Suprapubic skin (tissue), 4 donors: ENCODE measurements at regions not wholly inside any gene's neighbourhood (a gene's known extent, or its start where the extent isn't known, plus 50 kb on each side); places are given as distances from the start of the nearest gene placed in this dataset.

Source experiments
- DNase-seq, 2 donors: peaks; one replicate each; pipeline ENCODE4 v3.0.0-alpha.2; 2019; ENCODE audit warnings: low spot score in 2 of 2
- H3K27ac ChIP-seq: fragments of 200-600 bp; sonication (generic); one replicate; pipeline ENCODE4 v1.5.1; 2019
- H3K27me3 ChIP-seq: fragments of 200-600 bp; sonication (generic); one replicate; pipeline ENCODE4 v1.5.1; 2019
- H3K36me3 ChIP-seq: fragments of 200-600 bp; sonication (generic); one replicate; pipeline ENCODE4 v1.5.1; 2019
- H3K4me1 ChIP-seq: fragments of 200-600 bp; sonication (generic); one replicate; pipeline ENCODE4 v1.5.1; 2019
- H3K4me3 ChIP-seq: fragments of 200-600 bp; sonication (generic); one replicate; pipeline ENCODE4 v1.5.1; 2019; ENCODE audit warnings: mild to moderate bottlenecking
- H3K9me3 ChIP-seq: fragments of 200-600 bp; sonication (generic); one replicate; pipeline ENCODE4 v1.5.1; 2019
- CTCF ChIP-seq, 2 donors: fragments of 200-600 bp in 1 of 2; fragments of 450-650 bp in 1 of 2; sonication (generic) in 1 of 2; IDR thresholded peaks; one replicate each; pipeline ENCODE4 v1.5.1; 2016 to 2019; ENCODE audit warnings: antibody characterized with exemption in 2 of 2, mild to moderate bottlenecking in 1 of 2, moderate library complexity in 1 of 2
- EP300 ChIP-seq: sonication (generic); formaldehyde crosslinking; IDR thresholded peaks from one replicate; pipeline ENCODE4 v1.6.1; 2017; ENCODE audit warnings: antibody characterized with exemption
- POLR2A ChIP-seq, 2 donors: fragments of 450-650 bp; IDR thresholded peaks; one replicate each; pipeline ENCODE4 v1.6.1; 2017; ENCODE audit warnings: antibody characterized with exemption in 2 of 2, mild to moderate bottlenecking in 2 of 2, moderate library complexity in 2 of 2
- POLR2AphosphoS5 ChIP-seq, 3 donors: sonication (generic); formaldehyde crosslinking; IDR thresholded peaks; one replicate each; pipeline ENCODE4 v1.6.1; 2017; ENCODE audit warnings: antibody characterized with exemption in 3 of 3
- WGBS: methylation state at CpG from one replicate; pipeline ENCODE4 v1.1.5; 2018; 5-methylcytosine and 5-hydroxymethylcytosine counted together

GRCh38 chr5:176737746-176738636 lies 72.4 kb upstream of the UNC5A start:
- 86% methylated on average over 21 of the region's 21 CpGs for WGBS
- peak; percentile 30 to 53 for DNase-seq
- Histone ChIP-seq H3K36me3 (no peaks in the 10 kb centered on the region), H3K27me3 (peaks cover 85% of the 10 kb centered on the region), H3K4me1 (peaks cover 6% of the 10 kb centered on the region), H3K4me3 (no peak overlapping the region), H3K9me3 (no peaks in the 10 kb centered on the region), H3K27ac (no peak overlapping the region)
- TF ChIP-seq EP300 (no peak), POLR2AphosphoS5 (IDR thresholded peaks at IDR 0.05) (no peak), POLR2A (IDR thresholded peaks at IDR 0.05) (no peak), CTCF (IDR thresholded peaks at IDR 0.05) (no peak)

- TF ChIP-seq EP300 (no peak), POLR2A (IDR thresholded peaks at IDR 0.05) (no peak), CTCF (IDR thresholded peaks at IDR 0.05) (no peak), POLR2AphosphoS5 (IDR thresholded peaks at IDR 0.05) (no peak)
- DNase-seq = peak in 1 of 2 donors; percentile 69
- WGBS = 83% methylated on average over 10 of the region's 10 CpGs
- no peak overlapping the region for H3K27ac ChIP-seq
- no peaks in the 10 kb centered on the region for H3K9me3 ChIP-seq
- peaks cover 13% of the 10 kb centered on the region for H3K4me1 ChIP-seq
- peaks cover 85% of the 10 kb centered on the region for H3K27me3 ChIP-seq
- H3K36me3 ChIP-seq = no peaks in the 10 kb centered on the region
- H3K4me3 ChIP-seq = no peak overlapping the region
These were observed 71.6 kb upstream of the UNC5A start for GRCh38 chr5:176738637-176739250.

DNA sequence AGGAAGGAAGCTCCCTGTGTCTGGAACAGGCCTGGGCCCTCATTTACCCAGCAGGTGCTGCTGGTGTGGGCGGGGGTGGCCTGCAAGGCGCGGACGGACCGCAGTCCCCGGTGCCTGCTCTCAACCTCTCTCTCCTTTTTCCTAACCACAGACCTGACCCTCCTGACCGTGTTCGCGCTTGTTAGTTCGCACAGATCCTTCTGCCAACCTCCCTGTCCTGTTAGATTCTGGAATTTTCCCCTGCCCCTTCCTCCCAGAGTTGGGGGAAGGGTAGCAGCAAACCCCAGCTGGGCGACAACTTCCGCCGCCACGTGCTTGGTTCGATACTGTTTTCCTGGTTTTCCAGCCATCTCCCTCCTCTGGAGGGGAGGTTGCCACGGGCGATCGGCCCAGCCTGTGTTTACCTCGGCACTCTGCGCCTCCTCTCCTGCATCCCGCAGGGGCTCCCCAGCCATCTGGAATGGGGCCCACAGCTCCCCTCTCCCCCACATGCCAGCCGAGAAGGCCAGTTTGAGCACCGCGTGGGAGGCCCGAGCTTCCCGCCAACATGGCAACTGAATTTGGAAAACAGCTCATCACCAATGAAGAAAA lies 70.8 kb upstream of the UNC5A start:
- Histone ChIP-seq H3K4me1 (peaks cover 15% of the 10 kb centered on the region), H3K4me3 (no peak overlapping the region), H3K27me3 (peaks cover 88% of the 10 kb centered on the region), H3K9me3 (no peaks in the 10 kb centered on the region), H3K36me3 (no peaks in the 10 kb centered on the region), H3K27ac (no peak overlapping the region)
- DNase-seq = peak; percentile 38 to 65
- TF ChIP-seq POLR2AphosphoS5 (IDR thresholded peaks at IDR 0.05) (no peak), CTCF (IDR thresholded peaks at IDR 0.05) (no peak), EP300 (no peak), POLR2A (IDR thresholded peaks at IDR 0.05) (no peak)
- 61% methylated on average over 26 of the region's 26 CpGs for WGBS

DNA sequence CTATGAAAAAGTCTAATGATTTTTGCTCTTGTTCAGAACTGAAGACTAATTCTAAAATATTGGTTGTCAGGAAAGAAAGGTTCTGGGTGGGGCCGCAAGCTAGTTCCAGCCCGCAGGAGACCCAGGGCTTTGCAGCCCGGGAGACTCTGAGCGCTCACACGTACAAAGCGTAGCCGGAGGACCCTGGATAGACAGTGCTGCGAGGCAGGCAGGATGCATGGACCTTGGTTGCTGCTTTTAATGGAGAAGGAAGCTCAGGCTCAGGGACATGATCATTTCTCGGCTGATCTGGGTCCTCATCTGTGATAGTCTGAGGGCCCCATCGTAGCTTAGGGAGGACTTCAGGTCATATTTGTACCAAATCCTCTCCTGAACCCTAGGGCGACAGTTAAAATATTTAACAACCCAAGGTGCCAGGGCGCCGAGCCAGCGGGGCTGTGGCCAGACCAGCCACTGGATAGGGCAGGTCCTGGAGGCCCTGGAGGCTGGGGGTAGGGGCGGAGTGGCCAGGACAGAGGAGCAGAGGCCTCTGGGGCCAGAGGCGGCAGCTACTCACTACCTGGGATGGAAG lies 70.1 kb upstream of the UNC5A start:
- Histone ChIP-seq H3K36me3 (no peaks in the 10 kb centered on the region), H3K27me3 (peaks cover 94% of the 10 kb centered on the region), H3K9me3 (no peaks in the 10 kb centered on the region), H3K27ac (no peak overlapping the region), H3K4me1 (peaks cover 15% of the 10 kb centered on the region), H3K4me3 (no peak overlapping the region)
- DNase-seq = peak in 1 of 2 donors; percentile 75
- TF ChIP-seq CTCF (IDR thresholded peaks at IDR 0.05) = no peak
- no peak for TF ChIP-seq EP300
- 38% methylated on average over 11 of the region's 16 CpGs for WGBS
